Right atrium auricular region (tissue), 2 donors: ENCODE measurements at regions not wholly inside any gene's neighbourhood (a gene's known extent, or its start where the extent isn't known, plus 50 kb on each side); places are given as distances from the start of the nearest gene placed in this dataset.

Source experiments
- DNase-seq: peaks from one replicate; pipeline ENCODE4 v3.0.0-alpha.2; 2019; ENCODE audit warnings: low spot score
- H3K27ac ChIP-seq, 2 donors: fragments of 200-600 bp; sonication (generic); 1 replicate in 1 of 2; 2 replicates in 1 of 2; pipeline ENCODE4 v1.5.1; 2016 to 2019
- H3K27me3 ChIP-seq, 2 donors: fragments of 200-600 bp; sonication (generic); one replicate each; pipeline versions ENCODE4 v1.5.1 to v1.6.0; 2017 to 2019
- H3K36me3 ChIP-seq: fragments of 200-600 bp; sonication (generic); one replicate; pipeline ENCODE4 v1.5.1; 2016
- H3K4me1 ChIP-seq, 2 donors: fragments of 200-600 bp; sonication (generic); one replicate each; pipeline versions ENCODE4 v1.5.1 to v1.6.0; 2017 to 2019
- H3K4me3 ChIP-seq, 2 donors: fragments of 200-600 bp; sonication (generic); 1 replicate in 1 of 2; 2 replicates in 1 of 2; pipeline ENCODE4 v1.5.1; 2017 to 2019; ENCODE audit warnings: mild to moderate bottlenecking in 1 of 2, moderate library complexity in 1 of 2
- H3K9me3 ChIP-seq, 2 donors: fragments of 200-600 bp; sonication (generic); one replicate each; pipeline ENCODE4 v1.5.1; 2019
- CTCF ChIP-seq, 2 donors: fragments of 200-600 bp; sonication (generic); IDR thresholded peaks; one replicate each; pipeline ENCODE4 v1.5.1; 2019; ENCODE audit warnings: antibody characterized with exemption in 2 of 2

GRCh38 chr20:22974354-22974753 lies 60.8 kb upstream of the SSTR4 start:
- no peaks in the 10 kb centered on the region for H3K9me3 ChIP-seq
- peaks cover 0 to 16% of the 10 kb centered on the region in 2 donors for H3K4me1 ChIP-seq
- no peak for DNase-seq
- H3K27ac ChIP-seq, result no peak overlapping the region
- TF ChIP-seq CTCF (IDR thresholded peaks at IDR 0.05), result no peak
- no peaks in the 10 kb centered on the region for H3K36me3 ChIP-seq
- H3K4me3 ChIP-seq, result no peak overlapping the region
- H3K27me3 ChIP-seq, result no peaks in the 10 kb centered on the region

DNA sequence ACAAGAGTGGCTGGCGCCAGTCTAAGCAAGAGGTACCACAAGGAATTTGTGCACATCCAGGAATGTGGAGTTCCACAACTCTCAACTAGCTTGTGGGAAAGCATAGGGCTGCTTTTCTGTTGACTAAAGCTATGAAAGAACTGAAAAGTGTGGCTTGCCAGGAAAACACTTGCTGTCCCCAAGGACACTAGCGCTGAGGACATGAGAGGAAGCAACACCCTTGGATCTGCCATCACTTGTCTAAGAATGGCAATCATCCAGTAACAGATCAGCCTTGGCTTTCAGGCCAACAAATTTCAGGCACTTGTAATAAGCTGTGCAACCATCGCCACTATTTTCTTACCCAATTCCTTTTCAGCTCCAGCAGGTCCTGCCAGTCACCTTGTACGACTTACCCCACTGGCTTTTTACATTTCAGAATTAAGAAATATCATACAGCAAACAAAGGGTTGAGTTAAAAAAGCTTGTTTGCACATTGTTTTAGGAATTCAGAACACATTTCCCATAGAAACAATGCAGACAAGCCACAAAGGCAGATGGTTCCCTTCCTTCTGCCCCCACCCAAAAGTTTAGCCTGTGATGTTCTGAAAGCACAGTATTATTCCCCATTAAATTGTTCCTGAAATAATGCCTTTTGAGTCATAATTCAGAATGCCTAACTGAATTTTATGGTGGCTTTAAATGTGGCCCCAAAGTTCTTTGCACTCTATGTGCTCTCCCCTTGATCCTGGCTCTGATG lies 57.9 kb upstream of the SSTR4 start:
- H3K9me3 ChIP-seq, result no peaks in the 10 kb centered on the region
- peak; percentile 65 for DNase-seq
- TF ChIP-seq CTCF (IDR thresholded peaks at IDR 0.05), result no peak
- H3K27ac ChIP-seq, result peak overlapping the region in 1 of 2 donors; percentile 24
- peaks cover 0 to 16% of the 10 kb centered on the region in 2 donors for H3K4me1 ChIP-seq
- no peaks in the 10 kb centered on the region for H3K27me3 ChIP-seq
- H3K36me3 ChIP-seq, result no peaks in the 10 kb centered on the region
- no peak overlapping the region for H3K4me3 ChIP-seq

- H3K27me3 ChIP-seq, result no peaks in the 10 kb centered on the region
- no peaks in the 10 kb centered on the region for H3K36me3 ChIP-seq
- DNase-seq, result no peak
- H3K4me1 ChIP-seq, result peaks cover 0 to 14% of the 10 kb centered on the region in 2 donors
- no peaks in the 10 kb centered on the region for H3K9me3 ChIP-seq
- H3K27ac ChIP-seq, result no peak overlapping the region
- no peak for TF ChIP-seq CTCF (IDR thresholded peaks at IDR 0.05)
- H3K4me3 ChIP-seq, result no peak overlapping the region
These were observed 51.1 kb upstream of the SSTR4 start for GRCh38 chr20:22984008-22984407.

DNA sequence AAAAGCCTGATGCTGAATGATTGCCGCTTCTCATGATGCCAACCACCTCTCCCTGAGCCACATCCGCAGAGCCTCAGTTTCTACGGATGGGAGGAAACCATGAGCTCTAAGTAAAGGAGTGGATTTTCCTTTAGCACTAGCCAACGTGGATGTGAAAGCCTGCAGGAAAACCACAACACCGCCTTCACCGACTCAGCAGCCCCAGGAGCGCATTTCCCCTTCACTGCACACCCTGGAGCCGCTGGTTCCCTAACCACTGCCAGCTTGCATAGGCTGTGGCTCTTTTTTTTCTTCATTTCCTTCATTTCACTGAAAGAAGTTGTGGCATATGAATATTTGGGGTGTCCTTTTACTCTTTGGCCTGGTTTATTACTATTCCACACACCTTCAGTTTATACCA lies 50.5 kb upstream of the SSTR4 start:
- Histone ChIP-seq H3K4me3 (no peak overlapping the region), H3K27ac (no peak overlapping the region), H3K4me1 (peaks cover 0 to 14% of the 10 kb centered on the region in 2 donors), H3K27me3 (no peaks in the 10 kb centered on the region), H3K36me3 (no peaks in the 10 kb centered on the region), H3K9me3 (no peaks in the 10 kb centered on the region)
- no peak for TF ChIP-seq CTCF (IDR thresholded peaks at IDR 0.05)
- DNase-seq, result no peak

DNA sequence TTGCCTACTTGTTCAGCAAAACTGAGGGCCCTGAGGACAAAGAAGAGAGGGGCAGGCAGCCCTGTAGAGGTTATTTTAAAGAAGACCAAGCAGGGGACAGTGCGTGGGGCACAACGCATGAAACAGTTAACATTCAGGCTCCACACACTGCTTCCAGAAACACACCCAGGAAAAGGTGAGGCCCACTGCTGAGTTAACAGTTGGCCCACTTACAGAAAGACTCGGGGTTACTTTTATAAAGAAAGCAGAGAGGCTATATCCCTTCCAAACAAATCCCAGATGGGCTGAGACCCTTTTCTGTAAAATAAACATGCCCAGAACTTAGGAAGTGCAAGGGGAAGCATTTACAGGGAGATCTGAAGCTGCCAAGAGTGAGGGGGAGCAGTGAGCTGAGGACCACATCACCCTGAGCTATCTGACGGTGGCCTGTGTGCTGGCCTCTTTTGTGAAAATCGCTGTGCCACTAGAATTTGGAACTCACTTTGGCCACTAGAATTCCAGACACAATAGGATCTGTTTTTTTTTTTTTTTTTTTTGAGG lies 49.8 kb upstream of the SSTR4 start:
- Histone ChIP-seq H3K27ac (no peak overlapping the region), H3K9me3 (no peaks in the 10 kb centered on the region), H3K4me1 (peaks cover 0 to 14% of the 10 kb centered on the region in 2 donors), H3K27me3 (no peaks in the 10 kb centered on the region), H3K4me3 (no peak overlapping the region), H3K36me3 (no peaks in the 10 kb centered on the region)
- no peak for TF ChIP-seq CTCF (IDR thresholded peaks at IDR 0.05)
- no peak for DNase-seq
